ENCODE measurements at regions not wholly inside any gene's neighbourhood (a gene's known extent, or its start where the extent isn't known, plus 50 kb on each side); places are given as distances from the start of the nearest gene placed in this dataset.

DNA sequence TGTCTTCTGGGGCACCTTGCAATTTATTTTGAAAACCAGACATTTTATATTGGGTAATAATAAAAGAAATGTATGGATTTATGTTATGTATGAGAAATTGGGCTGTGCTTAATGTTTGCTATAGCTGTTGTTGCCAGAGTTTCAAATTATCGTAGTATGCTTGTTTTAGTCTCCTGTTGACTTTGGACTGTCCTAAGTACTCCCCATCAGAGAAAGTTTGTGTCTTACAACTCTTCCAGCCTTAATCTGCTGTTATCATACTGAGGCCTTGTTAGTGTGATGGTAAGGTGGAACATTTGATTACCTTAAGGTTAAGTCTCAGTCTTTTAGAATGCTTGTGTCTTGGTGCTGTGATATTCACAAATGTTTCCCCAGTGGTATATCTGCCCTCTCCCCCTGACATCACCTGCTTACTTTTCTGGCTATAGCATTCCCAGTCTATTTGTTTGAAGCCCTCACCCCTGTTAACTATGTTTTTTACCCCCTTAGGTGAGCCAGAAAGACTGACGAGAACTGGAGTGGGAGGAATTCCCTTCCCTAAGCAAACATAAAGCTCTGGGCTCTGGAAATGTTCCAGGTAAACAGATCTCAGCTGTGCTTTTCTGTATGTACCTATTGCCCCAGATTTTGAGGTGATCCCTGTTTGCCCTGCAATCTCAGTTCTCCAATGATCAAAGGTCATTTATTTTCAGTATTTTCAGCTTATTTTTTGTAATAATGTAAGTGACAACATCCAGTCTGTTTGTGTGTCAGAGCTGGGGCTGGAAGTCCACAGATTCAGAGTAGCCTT lies 581.1 kb upstream of the CITED2 start:
- Histone ChIP-seq H3K4me3 (no peak overlapping the region), H4K20me1 (replicated peaks; ENCODE audit: control insufficient read depth, insufficient read depth, low read length) (no peaks in the 10 kb centered on the region), H3K4me2 (ENCODE audit: insufficient read depth, low read length) (no peak overlapping the region), H3K9ac (ENCODE audit: insufficient read depth in 1 of 2, low read depth in 2 of 2, low read length in 2 of 2) (no peak overlapping the region), H3K27me3 (ENCODE audit: control insufficient read depth in 2 of 2, insufficient read depth in 2 of 2, low read length in 2 of 2) (no peaks in the 10 kb centered on the region), H3K36me3 (ENCODE audit: control insufficient read depth, insufficient read depth, low read length) (no peaks in the 10 kb centered on the region), H3K9me3 (replicated peaks; ENCODE audit: control insufficient read depth, insufficient read depth, low read depth, low read length) (no peaks in the 10 kb centered on the region), H3K9me1 (ENCODE audit: control insufficient read depth, insufficient read depth, low read length) (no peaks in the 10 kb centered on the region), H3K79me2 (ENCODE audit: control insufficient read depth, insufficient read depth, low read length) (no peaks in the 10 kb centered on the region), H3K27ac (ENCODE audit: extremely low read depth, low read depth, low read length) (no peak overlapping the region), H3K4me1 (replicated peaks in 1 of 2; ENCODE audit: control insufficient read depth in 2 of 2, insufficient read depth in 2 of 2, low read length in 2 of 2) (no peaks in the 10 kb centered on the region), H2AFZ (ENCODE audit: low read depth, low read length) (no peak overlapping the region)
- FAIRE-seq: no peak
- WGBS (ENCODE audit: insufficient coverage, low coverage, missing lambda C conversion rate): 47% methylated on average over 2 of the region's 2 CpGs
- BruUV-seq (replicated peaks): no TSS peak
- no peak for DNase-seq (ENCODE audit: extremely low read depth in 1 of 4, low spot score in 3 of 4)
- ChIA-PET CTCF (ENCODE audit: low intra/inter-chr PET ratio) (no interaction called here), POLR2A (interaction anchor here (0.6 kb wide), 2 partner anchors 25 to 1851 kb away, joined by 3 read pairs; no protein-coding TSS in a partner anchor)
- TF ChIP-seq EWSR1 (IDR thresholded peaks at IDR 0.05; ENCODE audit: borderline replicate concordance, low read depth, partially characterized antibody) (no peak), ZNF3 (CRISPR knock-in tag; IDR thresholded peaks at IDR 0.05) (no peak), SP1 (CRISPR knock-in tag; IDR thresholded peaks at IDR 0.05) (no peak), NR1H2 (CRISPR knock-in tag; IDR thresholded peaks at IDR 0.05) (no peak), DMBX1 (CRISPR knock-in tag; IDR thresholded peaks at IDR 0.05; ENCODE audit: borderline replicate concordance) (no peak), SMARCE1 (IDR thresholded peaks at IDR 0.05) (no peak)
- TF ChIP-seq, protein P1, sequence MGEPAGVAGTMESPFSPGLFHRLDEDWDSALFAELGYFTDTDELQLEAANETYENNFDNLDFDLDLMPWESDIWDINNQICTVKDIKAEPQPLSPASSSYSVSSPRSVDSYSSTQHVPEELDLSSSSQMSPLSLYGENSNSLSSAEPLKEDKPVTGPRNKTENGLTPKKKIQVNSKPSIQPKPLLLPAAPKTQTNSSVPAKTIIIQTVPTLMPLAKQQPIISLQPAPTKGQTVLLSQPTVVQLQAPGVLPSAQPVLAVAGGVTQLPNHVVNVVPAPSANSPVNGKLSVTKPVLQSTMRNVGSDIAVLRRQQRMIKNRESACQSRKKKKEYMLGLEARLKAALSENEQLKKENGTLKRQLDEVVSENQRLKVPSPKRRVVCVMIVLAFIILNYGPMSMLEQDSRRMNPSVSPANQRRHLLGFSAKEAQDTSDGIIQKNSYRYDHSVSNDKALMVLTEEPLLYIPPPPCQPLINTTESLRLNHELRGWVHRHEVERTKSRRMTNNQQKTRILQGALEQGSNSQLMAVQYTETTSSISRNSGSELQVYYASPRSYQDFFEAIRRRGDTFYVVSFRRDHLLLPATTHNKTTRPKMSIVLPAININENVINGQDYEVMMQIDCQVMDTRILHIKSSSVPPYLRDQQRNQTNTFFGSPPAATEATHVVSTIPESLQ (CRISPR knock-in tag; IDR thresholded peaks at IDR 0.05): no peak
- TF ChIP-seq, protein P2, sequence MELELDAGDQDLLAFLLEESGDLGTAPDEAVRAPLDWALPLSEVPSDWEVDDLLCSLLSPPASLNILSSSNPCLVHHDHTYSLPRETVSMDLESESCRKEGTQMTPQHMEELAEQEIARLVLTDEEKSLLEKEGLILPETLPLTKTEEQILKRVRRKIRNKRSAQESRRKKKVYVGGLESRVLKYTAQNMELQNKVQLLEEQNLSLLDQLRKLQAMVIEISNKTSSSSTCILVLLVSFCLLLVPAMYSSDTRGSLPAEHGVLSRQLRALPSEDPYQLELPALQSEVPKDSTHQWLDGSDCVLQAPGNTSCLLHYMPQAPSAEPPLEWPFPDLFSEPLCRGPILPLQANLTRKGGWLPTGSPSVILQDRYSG (tag; conservative IDR thresholded peaks at IDR 0.05; ENCODE audit: low read depth): no peak
- TF ChIP-seq, protein P3, sequence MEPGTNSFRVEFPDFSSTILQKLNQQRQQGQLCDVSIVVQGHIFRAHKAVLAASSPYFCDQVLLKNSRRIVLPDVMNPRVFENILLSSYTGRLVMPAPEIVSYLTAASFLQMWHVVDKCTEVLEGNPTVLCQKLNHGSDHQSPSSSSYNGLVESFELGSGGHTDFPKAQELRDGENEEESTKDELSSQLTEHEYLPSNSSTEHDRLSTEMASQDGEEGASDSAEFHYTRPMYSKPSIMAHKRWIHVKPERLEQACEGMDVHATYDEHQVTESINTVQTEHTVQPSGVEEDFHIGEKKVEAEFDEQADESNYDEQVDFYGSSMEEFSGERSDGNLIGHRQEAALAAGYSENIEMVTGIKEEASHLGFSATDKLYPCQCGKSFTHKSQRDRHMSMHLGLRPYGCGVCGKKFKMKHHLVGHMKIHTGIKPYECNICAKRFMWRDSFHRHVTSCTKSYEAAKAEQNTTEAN (CRISPR knock-in tag; IDR thresholded peaks at IDR 0.05): no peak
- no peak for ATAC-seq
- in situ Hi-C loops (cut with MboI): no loop called here
- intact Hi-C loops (cut with micrococcal nuclease): no loop called here

Data from K562 (cell line).